ENCODE measurements at regions not wholly inside any gene's neighbourhood (a gene's known extent, or its start where the extent isn't known, plus 50 kb on each side); places are given as distances from the start of the nearest gene placed in this dataset.

GRCh38 chr20:47953471-47953870 lies 168.2 kb upstream of the SULF2 start:
- Mint-ChIP-seq H3K9me3 (peaks cover 3% of the 10 kb centered on the region; the same call in 1 of the 2 replicates), H3K36me3 (no peaks in the 10 kb centered on the region), H3K4me1 (peaks cover 16% of the 10 kb centered on the region), H3K27me3 (ENCODE audit: low read depth) (no peaks in the 10 kb centered on the region), H3K4me3 (no peak overlapping the region), H3K27ac (no peak overlapping the region)
- ChIA-PET POLR2A (no interaction called here), CTCF (no interaction called here)
- ATAC-seq, result no peak
- TF ChIP-seq RORB (CRISPR knock-in tag; IDR thresholded peaks at IDR 0.05) (no peak), NR3C1 (CRISPR knock-in tag; conservative IDR thresholded peaks at IDR 0.05; ENCODE audit: low read depth) (no peak), USF1 (CRISPR knock-in tag; IDR thresholded peaks at IDR 0.05) (no peak), ZNF219 (CRISPR knock-in tag; IDR thresholded peaks at IDR 0.05; ENCODE audit: borderline replicate concordance) (no peak), E2F4 (CRISPR knock-in tag; IDR thresholded peaks at IDR 0.05; ENCODE audit: borderline replicate concordance, low read depth) (no peak), ATF1 (CRISPR knock-in tag; IDR thresholded peaks at IDR 0.05) (no peak), OVOL2 (CRISPR knock-in tag; IDR thresholded peaks at IDR 0.05; ENCODE audit: borderline replicate concordance) (no peak), TP53 (CRISPR knock-in tag; IDR thresholded peaks at IDR 0.05) (no peak), ZBTB21 (CRISPR knock-in tag; IDR thresholded peaks at IDR 0.05; ENCODE audit: borderline replicate concordance) (no peak), NR2C2 (CRISPR knock-in tag; IDR thresholded peaks at IDR 0.05) (no peak), ZNF425 (CRISPR knock-in tag; conservative IDR thresholded peaks at IDR 0.05) (no peak), IRF2 (CRISPR knock-in tag; IDR thresholded peaks at IDR 0.05; ENCODE audit: borderline replicate concordance, low read depth) (no peak), STAT6 (CRISPR knock-in tag; conservative IDR thresholded peaks at IDR 0.05; ENCODE audit: low read depth) (no peak), ZNF532 (CRISPR knock-in tag; IDR thresholded peaks at IDR 0.05; ENCODE audit: borderline replicate concordance) (no peak), SP1 (CRISPR knock-in tag; conservative IDR thresholded peaks at IDR 0.05) (no peak), JUN (CRISPR knock-in tag; IDR thresholded peaks at IDR 0.05) (no peak), ZNF281 (CRISPR knock-in tag; IDR thresholded peaks at IDR 0.05) (no peak), USF2 (CRISPR knock-in tag; IDR thresholded peaks at IDR 0.05) (no peak)
- no peak for DNase-seq (ENCODE audit: low spot score)
